H1 (cell line): ENCODE measurements at regions not wholly inside any gene's neighbourhood (a gene's known extent, or its start where the extent isn't known, plus 50 kb on each side); places are given as distances from the start of the nearest gene placed in this dataset.

Source experiments
- CTCF ChIA-PET: fragments of 300-600 bp; sonication (Branson Sonifier 250); formaldehyde crosslinking; loops from one replicate; lab custom pipeline; 2021; ENCODE audit not compliant: partially characterized antibody; lab: Charles Lee
- POLR2A ChIA-PET: fragments of 300-600 bp; sonication (Branson Sonifier 250); formaldehyde crosslinking; loops from one replicate; lab custom pipeline; 2021; ENCODE audit warnings: inconsistent platforms; ENCODE audit not compliant: partially characterized antibody; lab: Charles Lee
- DNase-seq, 2 experiments: peaks; one replicate each; pipeline versions ENCODE4 v3.0.0 to v3.0.0-alpha.2; 2010 to 2022; ENCODE audit warnings: low spot score in 2 of 2, low read depth in 1 of 2, mixed read lengths in 1 of 2
- FAIRE-seq: peaks from 2 replicates; lab custom pipeline; 2011; peaks lifted over from hg19 to GRCh38; lab: Jason Lieb, UNC
- H2AFZ ChIP-seq: 2 replicates; pipeline ENCODE4 v1.8.1; 2012; ENCODE audit warnings: low read length, inconsistent platforms
- H2AK5ac ChIP-seq: 2 replicates; pipeline ENCODE4 v1.6.1; 2013; ENCODE audit warnings: low read depth, low read length
- H2BK120ac ChIP-seq: replicated peaks from 2 replicates; pipeline ENCODE3; 2013; ENCODE audit warnings: low read depth, low read length, inconsistent platforms
- H2BK12ac ChIP-seq: 2 replicates; pipeline ENCODE4 v1.6.1; 2013; ENCODE audit warnings: low read depth, low read length
- H2BK15ac ChIP-seq: 2 replicates; pipeline ENCODE4 v1.6.1; 2013; ENCODE audit warnings: low read length
- H2BK20ac ChIP-seq: 2 replicates; pipeline ENCODE4 v1.6.1; 2013; ENCODE audit warnings: low read length
- H2BK5ac ChIP-seq: 2 replicates; pipeline ENCODE4 v1.6.1; 2013; ENCODE audit warnings: low read depth, low read length
- H3K14ac ChIP-seq: 2 replicates; pipeline ENCODE4 v1.6.1; 2013; ENCODE audit warnings: inconsistent platforms; ENCODE audit not compliant: insufficient read length
- H3K18ac ChIP-seq: 2 replicates; pipeline ENCODE4 v1.6.1; 2013; ENCODE audit warnings: low read length; ENCODE audit errors: extremely low read depth
- H3K23ac ChIP-seq: 2 replicates; pipeline ENCODE4 v1.6.1; 2013; ENCODE audit warnings: inconsistent platforms; ENCODE audit not compliant: insufficient read length
- H3K23me2 ChIP-seq: 2 replicates; pipeline ENCODE4 v1.6.1; 2013; ENCODE audit warnings: low read depth, low read length
- H3K27ac ChIP-seq: 2 replicates; pipeline ENCODE4 v1.6.1; 2011; ENCODE audit warnings: low read depth, low read length, inconsistent platforms
- H3K27me3 ChIP-seq, 4 experiments: replicated peaks in 1 of 4; 1 replicate in 1 of 4; 2 replicates in 3 of 4; pipeline versions ENCODE4 v1.6.1 to v1.8.1; 2011 to 2013; ENCODE audit warnings: low read length in 3 of 4, mild to moderate bottlenecking in 3 of 4, inconsistent platforms in 2 of 4, mixed read lengths in 2 of 4, moderate library complexity in 1 of 4; ENCODE audit not compliant: control insufficient read depth in 3 of 4, insufficient read depth in 3 of 4; ENCODE audit errors: extremely low read depth in 1 of 4
- H3K36me3 ChIP-seq, 4 experiments: 2 replicates each; pipeline versions ENCODE4 v1.6.1 to v1.8.1; 2011 to 2013; ENCODE audit warnings: mild to moderate bottlenecking in 4 of 4, low read length in 3 of 4, moderate library complexity in 2 of 4, control low read depth in 1 of 4, inconsistent platforms in 1 of 4; ENCODE audit not compliant: insufficient read depth in 4 of 4, control insufficient read depth in 2 of 4
- H3K4ac ChIP-seq: replicated peaks from 2 replicates; pipeline ENCODE3; 2013; ENCODE audit warnings: low read length, low read depth, mixed read lengths, inconsistent platforms; ENCODE audit not compliant: insufficient read length
- H3K4me1 ChIP-seq, 4 experiments: replicated peaks in 1 of 4; 1 replicate in 1 of 4; 2 replicates in 3 of 4; pipeline versions ENCODE4 v1.6.1 to v1.8.1; 2011 to 2013; ENCODE audit warnings: low read length in 3 of 4, inconsistent platforms in 2 of 4, mixed read lengths in 1 of 4; ENCODE audit not compliant: insufficient read depth in 4 of 4, control insufficient read depth in 3 of 4
- H3K4me2 ChIP-seq, 2 experiments: 2 replicates each; pipeline versions ENCODE4 v1.6.1 to v1.8.1; 2011 to 2013; ENCODE audit warnings: low read depth in 2 of 2, low read length in 2 of 2, control low read depth in 1 of 2, inconsistent platforms in 1 of 2, mild to moderate bottlenecking in 1 of 2; ENCODE audit not compliant: insufficient read depth in 1 of 2
- H3K4me3 ChIP-seq, 4 experiments: fragments of 200-600, 300-600 bp in 1 of 4; sonication (generic), shearing (Covaris generic), sonication (Bioruptor Twin) in 1 of 4; 2 replicates each; pipeline versions ENCODE4 v1.5.1 to v1.8.1; 2011 to 2016; ENCODE audit warnings: low read length in 4 of 4, low read depth in 3 of 4, control low read depth in 2 of 4, inconsistent platforms in 2 of 4, mild to moderate bottlenecking in 2 of 4, mixed read lengths in 1 of 4, moderate library complexity in 1 of 4; ENCODE audit not compliant: insufficient read depth in 2 of 4; ENCODE audit errors: extremely low read depth in 1 of 4
- H3K56ac ChIP-seq: replicated peaks from 2 replicates; pipeline ENCODE3; 2013; ENCODE audit warnings: low read depth, mild to moderate bottlenecking, mixed read lengths, low read length, inconsistent platforms; ENCODE audit not compliant: insufficient read length
- H3K79me1 ChIP-seq: 2 replicates; pipeline ENCODE4 v1.6.1; 2013; ENCODE audit warnings: low read depth, low read length, control low read depth
- H3K79me2 ChIP-seq, 2 experiments: 2 replicates each; pipeline versions ENCODE4 v1.6.1 to v1.8.1; 2012 to 2013; ENCODE audit warnings: low read length in 2 of 2, mild to moderate bottlenecking in 2 of 2, inconsistent platforms in 1 of 2; ENCODE audit not compliant: insufficient read depth in 2 of 2, control insufficient read depth in 1 of 2
- H3K9ac ChIP-seq, 4 experiments: replicated peaks in 1 of 4; 1 replicate in 1 of 4; 2 replicates in 3 of 4; pipeline versions ENCODE4 v1.6.1 to v1.8.1; 2011 to 2013; ENCODE audit warnings: low read depth in 3 of 4, low read length in 3 of 4, control low read depth in 2 of 4, mild to moderate bottlenecking in 2 of 4, moderate library complexity in 2 of 4, inconsistent platforms in 1 of 4; ENCODE audit errors: extremely low read depth in 1 of 4
- H3K9me3 ChIP-seq, 2 experiments: 2 replicates each; pipeline versions ENCODE4 v1.6.1 to v1.8.1; 2012 to 2013; ENCODE audit warnings: mild to moderate bottlenecking in 2 of 2, moderate library complexity in 2 of 2, control low read depth in 1 of 2, inconsistent platforms in 1 of 2, low read depth in 1 of 2, low read length in 1 of 2, mixed read lengths in 1 of 2; ENCODE audit not compliant: insufficient read depth in 2 of 2
- H4K20me1 ChIP-seq, 2 experiments: replicated peaks in 1 of 2; 2 replicates each; pipeline versions ENCODE3 to v1.8.1; 2011 to 2013; ENCODE audit warnings: inconsistent platforms in 2 of 2, low read length in 2 of 2, mild to moderate bottlenecking in 1 of 2; ENCODE audit not compliant: insufficient read depth in 2 of 2, control insufficient read depth in 1 of 2
- H4K5ac ChIP-seq: 2 replicates; pipeline ENCODE4 v1.6.1; 2013; ENCODE audit warnings: low read length, low read depth, mixed read lengths, inconsistent platforms; ENCODE audit not compliant: insufficient read length
- H4K8ac ChIP-seq: 2 replicates; pipeline ENCODE4 v1.8.0; 2013; ENCODE audit warnings: mild to moderate bottlenecking, moderate library complexity, low read length, inconsistent platforms; ENCODE audit not compliant: insufficient read depth; ENCODE audit errors: extremely low read depth
- H4K91ac ChIP-seq: replicated peaks from 2 replicates; pipeline ENCODE3; 2013; ENCODE audit warnings: low read length, mixed read lengths, inconsistent platforms; ENCODE audit not compliant: insufficient read length
- CBX5 ChIP-seq: fragments of 300-800, 300-1000 bp; sonication (generic); IDR thresholded peaks from 2 replicates; pipeline ENCODE4 v1.7.1; 2016; ENCODE audit warnings: antibody characterized with exemption, low read length, low read depth
- CHD2 ChIP-seq: IDR thresholded peaks from 2 replicates; pipeline ENCODE4 v1.6.1; 2012; ENCODE audit warnings: low read length, improper control_type of control experiment
- CTBP2 ChIP-seq: IDR thresholded peaks from 2 replicates; pipeline ENCODE4 v1.7.0; 2011; ENCODE audit warnings: borderline replicate concordance, mild to moderate bottlenecking, moderate library complexity, mixed read lengths, low read length; ENCODE audit not compliant: insufficient read depth, insufficient read length
- JUND ChIP-seq: IDR thresholded peaks from 2 replicates; pipeline ENCODE4 v1.6.1; 2011; ENCODE audit warnings: mild to moderate bottlenecking, improper control_type of control experiment, low read length
- MAX ChIP-seq: IDR thresholded peaks from 2 replicates; pipeline ENCODE4 v1.6.1; 2012; ENCODE audit warnings: inconsistent platforms
- NRF1 ChIP-seq: IDR thresholded peaks from 2 replicates; pipeline ENCODE4 v1.6.1; 2011; ENCODE audit warnings: mild to moderate bottlenecking, low read depth, low read length, improper control_type of control experiment
- POLR2AphosphoS5 ChIP-seq: IDR thresholded peaks from 2 replicates; pipeline ENCODE4 v1.6.1; 2011; ENCODE audit warnings: low read depth, low read length
- RFX5 ChIP-seq: IDR thresholded peaks from 2 replicates; pipeline ENCODE4 v1.6.1; 2011; ENCODE audit warnings: low read depth, low read length, improper control_type of control experiment, borderline replicate concordance
- TAF1 ChIP-seq: IDR thresholded peaks from 2 replicates; pipeline ENCODE4 v1.6.1; 2011; ENCODE audit warnings: mild to moderate bottlenecking, low read depth, low read length
- TAF7 ChIP-seq: optimal IDR thresholded peaks from 2 replicates; pipeline ENCODE3; 2011; ENCODE audit warnings: low read depth, mild to moderate bottlenecking, inconsistent platforms, low read length, moderate library complexity, borderline replicate concordance
- WGBS, 2 experiments: shearing (Covaris generic) in 1 of 2; methylation state at CpG; one replicate each; pipeline versions ENCODE4 v1.1.6 to v1.1.7; 2013 to 2015; ENCODE audit warnings: low lambda C conversion rate in 2 of 2, mixed read lengths in 2 of 2, inconsistent platforms in 1 of 2, low coverage in 1 of 2, missing lambda C conversion rate in 1 of 2; ENCODE audit not compliant: insufficient replicate concordance in 2 of 2, insufficient coverage in 1 of 2, insufficient read length in 1 of 2; ENCODE audit errors: extremely low coverage in 1 of 2, missing lambda C conversion rate in 1 of 2; 5-methylcytosine and 5-hydroxymethylcytosine counted together

- TF ChIP-seq TAF1: no peak
- TF ChIP-seq, all 59 proteins: peak for 0
Measured at GRCh38 chr4:91840359-91840758, 463.4 kb upstream of the GRID2 start (continued).

DNA sequence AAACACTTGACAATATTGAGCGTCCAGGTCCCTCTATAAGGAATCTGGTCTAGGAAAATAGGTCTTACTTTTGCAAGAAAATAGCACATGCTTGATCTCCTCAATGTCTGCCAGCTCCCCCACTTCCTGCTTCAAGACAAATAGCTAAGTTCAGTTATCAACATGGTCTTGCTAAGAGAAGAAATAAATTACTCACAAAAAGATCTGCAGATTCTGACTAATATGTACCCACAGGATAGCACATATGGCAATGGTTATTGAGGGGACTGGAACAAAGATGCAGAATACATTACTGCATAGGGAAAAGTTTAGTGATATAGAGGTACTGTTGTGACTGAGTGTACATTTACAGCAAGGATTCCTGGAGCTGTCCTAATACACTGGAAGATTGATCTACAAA lies 457.5 kb upstream of the GRID2 start:
- Histone ChIP-seq H4K5ac (no peak overlapping the region), H3K36me3 (no peaks in the 10 kb centered on the region), H3K79me1 (no peaks in the 10 kb centered on the region), H3K4ac (no peak overlapping the region), H2BK20ac (no peak overlapping the region), H2BK15ac (no peak overlapping the region), H3K23me2 (no peaks in the 10 kb centered on the region), H3K27me3 (no peaks in the 10 kb centered on the region), H3K9me3 (no peaks in the 10 kb centered on the region), H4K20me1 (no peaks in the 10 kb centered on the region), H3K9ac (no peak overlapping the region), H3K14ac (no peak overlapping the region), H2AFZ (no peak overlapping the region), H2BK120ac (no peak overlapping the region), H2BK12ac (no peak overlapping the region), H2AK5ac (no peak overlapping the region), H3K23ac (no peak overlapping the region), H3K4me1 (no peaks in the 10 kb centered on the region), H3K79me2 (no peaks in the 10 kb centered on the region), H3K27ac (no peak overlapping the region), H3K18ac (no peak overlapping the region), H2BK5ac (no peak overlapping the region), H4K91ac (no peak overlapping the region), H3K4me3 (no peak overlapping the region), H3K56ac (no peak overlapping the region), H4K8ac (no peak overlapping the region), H3K4me2 (no peak overlapping the region)
- WGBS, 2 experiments: 100% methylated on average over 1 of the region's 1 CpG; no CpG with 5 or more reads in 1 of the 2 experiments
- no peak for DNase-seq
- TF ChIP-seq CTBP2 (no peak), NRF1 (no peak), CHD2 (no peak), POLR2AphosphoS5 (no peak), MAX (no peak), TAF7 (no peak), RFX5 (no peak), CBX5 (no peak), JUND (no peak)
- FAIRE-seq: no peak
- ChIA-PET POLR2A (no interaction called here), CTCF (interaction anchor here (0.7 kb wide), 1 partner anchor 374 kb away, joined by 3 read pairs; no protein-coding TSS in a partner anchor)
